ENCODE measurements at regions not wholly inside any gene's neighbourhood (a gene's known extent, or its start where the extent isn't known, plus 50 kb on each side); places are given as distances from the start of the nearest gene placed in this dataset.

- peaks cover 17 to 23% of the 10 kb centered on the region in 2 experiments for H3K27me3 ChIP-seq (ENCODE audit: control insufficient read depth in 2 of 2, insufficient read depth in 2 of 2, low read length in 2 of 2)
- H3K79me2 ChIP-seq (ENCODE audit: control insufficient read depth, insufficient read depth, low read length) = no peaks in the 10 kb centered on the region
- ChIA-PET POLR2A (no interaction called here), CTCF (interaction anchor here (1.2 to 3.4 kb wide), 3 partner anchors 128 to 239 kb away, joined by 4 to 24 read pairs (median 5); no protein-coding TSS in a partner anchor)
- intact Hi-C loops (cut with micrococcal nuclease) (loop anchor here (1.0 to 10.0 kb wide), 3 partner anchors 49 to 128 kb away; no protein-coding TSS in a partner anchor), dilution Hi-C loops (cut with MboI; ENCODE audit: extremely low pct_ligation_motif_present, low sequenced_read_pairs) (no loop called here)
- H2AFZ ChIP-seq (ENCODE audit: low read depth, low read length) = peak overlapping the region; percentile 97
- no peaks in the 10 kb centered on the region for H3K9me3 ChIP-seq (replicated peaks; ENCODE audit: control insufficient read depth, insufficient read depth, low read length)
- peak overlapping the region; percentile 33 to 57 (median 47) for H3K4me3 ChIP-seq (replicated peaks in 1 of 3; ENCODE audit: insufficient read depth in 1 of 3, low read depth in 1 of 3, low read length in 3 of 3)
- no TSS peak for BruUV-seq (replicated peaks)
- no peaks in the 10 kb centered on the region for H4K20me1 ChIP-seq (replicated peaks; ENCODE audit: control insufficient read depth, extremely low read depth, insufficient read depth, low read length)
- DNase-seq (ENCODE audit: low read depth, low spot score) (no peak), FAIRE-seq (no peak)
- peaks cover 3% of the 10 kb centered on the region for H3K4me1 ChIP-seq (ENCODE audit: control insufficient read depth, extremely low read depth, insufficient read depth, low read length)
- no peaks in the 10 kb centered on the region for H3K36me3 ChIP-seq (ENCODE audit: control insufficient read depth in 2 of 2, extremely low read depth in 1 of 2, insufficient read depth in 2 of 2, low read length in 2 of 2)
- H3K4me2 ChIP-seq (ENCODE audit: insufficient read depth, low read length) = peak overlapping the region; percentile 66
- TF ChIP-seq EZH2 (IDR thresholded peaks at IDR 0.05; ENCODE audit: borderline replicate concordance, low read depth, low read length, severe bottlenecking) (peak; percentile 91), FOS (IDR thresholded peaks at IDR 0.05; ENCODE audit: borderline replicate concordance, insufficient read depth, low read length) (no peak), POLR2A (IDR thresholded peaks at IDR 0.05; ENCODE audit: low read depth, low read length) (no peak), GATA2 (IDR thresholded peaks at IDR 0.05; ENCODE audit: insufficient read depth, insufficient read length, low read depth, low read length) (no peak), MAX (IDR thresholded peaks at IDR 0.05; ENCODE audit: insufficient read depth, insufficient read length) (no peak), POLR2AphosphoS5 (IDR thresholded peaks at IDR 0.05; ENCODE audit: insufficient read depth, low read depth, low read length) (no peak), MYC (IDR thresholded peaks at IDR 0.05; ENCODE audit: low read depth, low read length) (no peak), JUN (IDR thresholded peaks at IDR 0.05; ENCODE audit: borderline replicate concordance, insufficient read depth, insufficient read length, low read depth) (no peak)
- TF ChIP-seq, protein P1, sequence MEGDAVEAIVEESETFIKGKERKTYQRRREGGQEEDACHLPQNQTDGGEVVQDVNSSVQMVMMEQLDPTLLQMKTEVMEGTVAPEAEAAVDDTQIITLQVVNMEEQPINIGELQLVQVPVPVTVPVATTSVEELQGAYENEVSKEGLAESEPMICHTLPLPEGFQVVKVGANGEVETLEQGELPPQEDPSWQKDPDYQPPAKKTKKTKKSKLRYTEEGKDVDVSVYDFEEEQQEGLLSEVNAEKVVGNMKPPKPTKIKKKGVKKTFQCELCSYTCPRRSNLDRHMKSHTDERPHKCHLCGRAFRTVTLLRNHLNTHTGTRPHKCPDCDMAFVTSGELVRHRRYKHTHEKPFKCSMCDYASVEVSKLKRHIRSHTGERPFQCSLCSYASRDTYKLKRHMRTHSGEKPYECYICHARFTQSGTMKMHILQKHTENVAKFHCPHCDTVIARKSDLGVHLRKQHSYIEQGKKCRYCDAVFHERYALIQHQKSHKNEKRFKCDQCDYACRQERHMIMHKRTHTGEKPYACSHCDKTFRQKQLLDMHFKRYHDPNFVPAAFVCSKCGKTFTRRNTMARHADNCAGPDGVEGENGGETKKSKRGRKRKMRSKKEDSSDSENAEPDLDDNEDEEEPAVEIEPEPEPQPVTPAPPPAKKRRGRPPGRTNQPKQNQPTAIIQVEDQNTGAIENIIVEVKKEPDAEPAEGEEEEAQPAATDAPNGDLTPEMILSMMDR (IDR thresholded peaks at IDR 0.05; ENCODE audit: extremely low read depth in 1 of 2, insufficient read depth in 1 of 2, low read depth in 1 of 2, low read length in 2 of 2) = peak in 1 of 2 donors; percentile 51
- H3K27ac ChIP-seq (ENCODE audit: insufficient read depth, low read depth, low read length) = no peak overlapping the region
- no peaks in the 10 kb centered on the region for H3K9me1 ChIP-seq (replicated peaks; ENCODE audit: control insufficient read depth, extremely low read depth, insufficient read depth, low read length)
- H3K9ac ChIP-seq (replicated peaks; ENCODE audit: extremely low read depth, insufficient read depth, low read length) = no peak overlapping the region
Measured at GRCh38 chr12:39145175-39145999, 240.0 kb upstream of the CPNE8 start.

Data from endothelial cell of umbilical vein (primary cell).